Omental fat pad (tissue), 3 donors: ENCODE measurements at regions not wholly inside any gene's neighbourhood (a gene's known extent, or its start where the extent isn't known, plus 50 kb on each side); places are given as distances from the start of the nearest gene placed in this dataset.
A peak's percentile ranks its signal among the peaks of the same experiment; 100 is the strongest.
"Not testable (repeated sequence)": the region's sequence is repeated elsewhere in the genome, so short reads cannot be mapped to it uniquely, and the experiment has no call there.

Experiments used
- ATAC-seq: fragments of 150-250 bp; one replicate; pipeline ENCODE4 v1.9.1; 2016; ENCODE audit warnings: mild to moderate bottlenecking, moderate library complexity; ENCODE audit not compliant: low FRiP score
- DNase-seq: peaks from one replicate; pipeline ENCODE4 v3.0.0-alpha.2; 2019; ENCODE audit warnings: low spot score
- TF ChIP-seq, protein P1 (sequence below), 3 donors: fragments of 450-650 bp; IDR thresholded peaks; one replicate each; pipeline ENCODE4 v1.5.1; 2016 to 2017; ENCODE audit warnings: antibody characterized with exemption in 3 of 3, mild to moderate bottlenecking in 3 of 3, moderate library complexity in 2 of 3

DNA sequence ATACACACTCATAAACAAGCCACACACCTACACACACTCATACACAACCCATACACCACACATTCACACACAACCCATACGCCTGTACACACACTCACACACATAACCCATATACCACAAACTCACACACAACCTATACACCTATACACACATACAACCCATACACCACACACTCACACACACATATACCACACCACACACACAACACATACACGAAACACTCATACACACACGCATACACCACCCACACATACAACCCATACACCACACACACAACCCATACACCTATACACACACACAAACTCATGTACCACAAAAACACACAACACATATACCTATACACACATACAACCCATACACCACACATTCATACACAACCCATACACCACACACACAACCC, 164.3 kb downstream of the TMEM121 start:
- TF ChIP-seq, protein P1, sequence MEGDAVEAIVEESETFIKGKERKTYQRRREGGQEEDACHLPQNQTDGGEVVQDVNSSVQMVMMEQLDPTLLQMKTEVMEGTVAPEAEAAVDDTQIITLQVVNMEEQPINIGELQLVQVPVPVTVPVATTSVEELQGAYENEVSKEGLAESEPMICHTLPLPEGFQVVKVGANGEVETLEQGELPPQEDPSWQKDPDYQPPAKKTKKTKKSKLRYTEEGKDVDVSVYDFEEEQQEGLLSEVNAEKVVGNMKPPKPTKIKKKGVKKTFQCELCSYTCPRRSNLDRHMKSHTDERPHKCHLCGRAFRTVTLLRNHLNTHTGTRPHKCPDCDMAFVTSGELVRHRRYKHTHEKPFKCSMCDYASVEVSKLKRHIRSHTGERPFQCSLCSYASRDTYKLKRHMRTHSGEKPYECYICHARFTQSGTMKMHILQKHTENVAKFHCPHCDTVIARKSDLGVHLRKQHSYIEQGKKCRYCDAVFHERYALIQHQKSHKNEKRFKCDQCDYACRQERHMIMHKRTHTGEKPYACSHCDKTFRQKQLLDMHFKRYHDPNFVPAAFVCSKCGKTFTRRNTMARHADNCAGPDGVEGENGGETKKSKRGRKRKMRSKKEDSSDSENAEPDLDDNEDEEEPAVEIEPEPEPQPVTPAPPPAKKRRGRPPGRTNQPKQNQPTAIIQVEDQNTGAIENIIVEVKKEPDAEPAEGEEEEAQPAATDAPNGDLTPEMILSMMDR (IDR thresholded peaks at IDR 0.05): no peak
- DNase-seq (no peak), ATAC-seq (no peak)

DNA sequence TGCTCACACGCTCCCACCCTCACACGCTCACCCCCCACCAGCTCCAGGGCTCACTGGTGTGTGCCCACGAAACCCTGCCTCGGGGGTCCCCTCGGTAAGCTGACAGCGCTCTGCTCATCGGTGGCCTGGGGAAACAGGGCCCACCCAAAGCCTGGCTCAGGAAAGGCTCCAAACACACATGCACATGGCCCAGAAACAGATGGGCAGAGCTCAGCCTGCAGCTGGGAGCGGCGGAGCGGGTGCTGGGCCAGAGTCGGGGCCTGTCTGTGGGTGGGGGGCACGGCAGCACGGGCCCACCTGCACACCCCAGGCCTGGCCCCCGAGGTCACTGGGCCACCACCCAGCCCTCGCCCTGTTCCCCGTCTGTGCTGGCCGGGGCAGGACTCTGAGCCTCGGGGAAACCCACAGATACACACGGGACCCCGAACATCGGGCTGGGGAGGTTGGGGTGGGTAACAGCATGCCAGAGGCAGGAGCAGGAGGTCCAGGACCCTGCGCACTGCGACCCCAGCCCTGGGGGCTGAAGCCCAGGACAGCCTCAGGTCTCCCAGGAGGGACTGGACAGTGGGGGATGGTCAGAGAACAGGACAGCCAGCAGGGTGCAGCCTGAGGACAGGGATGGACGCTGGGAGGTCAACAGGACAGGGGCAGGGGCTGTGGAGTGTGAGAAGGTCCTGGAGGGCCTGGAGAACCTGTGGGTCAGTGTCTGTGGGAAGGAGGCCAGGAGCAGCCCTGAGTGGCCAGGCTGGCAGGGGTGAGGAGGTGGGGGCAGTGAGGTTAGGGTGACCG, 165.1 kb downstream of the TMEM121 start:
- not testable (repeated sequence) for ATAC-seq

DNA sequence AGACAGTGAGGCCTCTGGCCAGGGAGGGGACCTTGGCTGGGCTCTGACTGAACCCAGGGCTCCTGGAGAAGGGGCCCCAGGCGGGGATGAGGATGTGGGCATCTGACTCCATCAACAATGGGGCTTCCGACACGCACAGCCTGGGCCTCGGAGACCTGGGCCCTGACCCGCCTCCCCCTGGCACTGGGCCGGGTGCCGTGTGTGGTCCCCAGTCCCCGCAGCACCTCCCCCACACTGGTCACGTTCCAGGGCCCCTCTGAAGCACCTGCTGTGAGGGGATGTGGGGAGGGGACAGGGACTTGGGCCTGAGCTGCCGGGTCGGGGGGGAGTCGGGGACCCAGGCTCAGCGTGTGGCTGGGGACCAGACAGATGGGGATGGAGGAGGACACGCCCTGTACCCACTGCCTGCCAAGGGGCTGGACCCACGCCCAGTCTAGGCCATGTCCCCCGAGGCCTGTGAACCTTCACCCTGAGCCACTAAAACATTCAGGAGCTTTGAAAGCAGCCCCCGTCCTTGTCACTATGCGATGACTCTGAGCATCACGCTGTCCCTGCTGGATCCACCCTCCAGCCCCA, 165.8 kb downstream of the TMEM121 start:
- not testable (repeated sequence) for ATAC-seq, DNase-seq

More for the DNA sequence above, 165.1 kb downstream of the TMEM121 start:
- not testable (repeated sequence) for DNase-seq

DNA sequence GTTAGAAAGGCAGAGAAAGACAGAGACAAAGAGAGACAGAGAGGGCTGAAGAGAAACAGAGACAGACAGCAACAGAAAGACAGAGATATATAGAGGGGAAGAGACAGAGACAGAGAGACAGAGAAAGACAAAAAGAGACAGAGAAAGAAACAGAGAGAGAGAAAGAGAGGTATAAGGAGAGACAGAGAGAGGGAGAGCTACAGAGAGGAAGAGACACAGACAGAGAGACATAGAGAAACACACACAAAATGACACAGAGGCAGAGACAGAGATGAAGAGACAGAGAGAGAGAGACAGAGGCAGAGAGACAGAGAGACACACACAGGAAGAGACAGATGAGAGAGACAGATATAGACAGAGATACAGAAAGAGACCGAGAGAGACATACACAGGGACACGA, 168.6 kb downstream of the TMEM121 start:
- TF ChIP-seq, protein P1 (IDR thresholded peaks at IDR 0.05): no peak
- no peak for ATAC-seq
- no peak for DNase-seq

DNA sequence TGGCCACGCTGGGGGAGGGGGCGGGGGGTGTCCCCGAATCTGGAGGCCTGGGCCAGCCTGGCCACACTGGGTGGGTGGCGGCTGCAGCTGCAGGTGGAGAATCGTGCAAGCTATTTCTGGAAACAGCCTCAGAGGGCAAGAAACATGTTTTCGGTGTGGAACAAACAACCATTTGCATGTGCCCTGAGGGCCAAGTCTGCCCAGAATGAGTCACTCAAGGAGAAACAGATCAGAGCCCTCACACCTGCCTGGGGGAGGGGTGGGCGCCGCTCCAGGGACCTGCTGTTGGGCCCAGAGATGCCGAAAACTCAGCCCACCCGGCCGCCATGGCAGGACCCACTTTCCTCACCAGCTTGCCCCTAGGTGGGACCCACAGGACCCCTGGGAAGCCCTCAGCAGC, 170.0 kb downstream of the TMEM121 start:
- ATAC-seq, DNase-seq: not testable (repeated sequence)

DNA sequence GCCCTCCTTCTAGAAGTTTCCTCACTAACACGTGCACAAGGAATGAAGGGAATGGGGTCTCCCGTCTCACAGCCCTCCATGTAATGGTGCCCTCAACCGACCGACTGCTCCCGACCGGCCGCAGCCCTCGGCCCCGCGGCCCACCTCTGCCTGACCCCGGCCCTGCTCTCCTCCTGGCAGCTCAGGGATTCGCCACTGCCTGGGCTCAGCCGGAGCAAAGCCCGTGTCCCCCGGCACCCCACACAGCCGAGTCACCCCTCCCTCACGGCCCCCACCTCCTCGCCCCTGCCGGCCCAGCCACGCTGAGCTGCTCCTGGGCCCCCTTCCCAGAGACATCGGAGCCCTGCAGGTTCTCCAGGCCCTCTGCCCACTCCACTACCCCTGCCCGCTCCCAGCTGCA, 171.0 kb downstream of the TMEM121 start:
- ATAC-seq, DNase-seq: not testable (repeated sequence)

DNA sequence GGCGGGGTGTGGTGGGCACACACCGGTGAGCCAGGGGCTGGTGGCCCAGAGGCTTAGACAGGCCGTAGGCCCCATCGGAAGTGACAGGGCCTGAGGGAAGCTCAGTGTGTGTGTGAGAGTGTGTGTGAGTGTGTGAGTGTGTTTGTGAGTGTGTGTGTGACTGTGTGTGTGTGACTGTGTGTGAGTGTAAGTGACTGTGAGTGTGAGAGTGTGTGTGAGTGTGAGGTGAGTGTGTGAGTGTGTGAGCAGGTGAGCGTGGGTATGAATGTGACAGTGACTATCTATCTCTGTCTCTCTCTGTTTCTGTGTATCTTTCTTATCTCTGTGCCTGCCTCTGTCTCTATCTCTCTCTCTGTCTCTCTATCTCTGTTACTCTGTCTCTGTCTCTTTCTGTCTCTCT, 171.6 kb downstream of the TMEM121 start:
- ATAC-seq, DNase-seq: not testable (repeated sequence)

DNA sequence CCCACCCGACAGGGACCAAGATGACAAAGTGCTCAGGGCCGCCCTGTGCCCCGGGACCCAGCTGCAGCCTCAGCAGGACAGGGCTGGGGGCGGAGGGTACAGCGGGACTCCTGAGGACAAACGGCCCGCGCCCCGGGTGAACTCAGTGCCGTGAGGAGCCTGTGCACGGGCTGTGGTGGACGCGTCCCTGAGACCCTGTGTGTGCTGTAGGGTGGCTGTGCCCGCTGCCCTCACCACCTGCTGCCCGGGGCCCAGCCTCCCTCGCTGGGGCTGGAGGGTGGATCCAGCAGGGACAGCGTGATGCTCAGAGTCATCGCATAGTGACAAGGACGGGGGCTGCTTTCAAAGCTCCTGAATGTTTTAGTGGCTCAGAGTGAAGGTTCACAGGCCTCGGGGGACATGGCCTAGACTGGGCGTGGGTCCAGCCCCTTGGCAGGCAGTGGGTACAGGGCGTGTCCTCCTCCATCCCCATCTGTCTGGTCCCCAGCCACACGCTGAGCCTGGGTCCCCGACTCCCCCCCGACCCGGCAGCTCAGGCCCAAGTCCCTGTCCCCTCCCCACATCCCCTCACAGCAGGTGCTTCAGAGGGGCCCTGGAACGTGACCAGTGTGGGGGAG, 172.7 kb downstream of the TMEM121 start:
- not testable (repeated sequence) for DNase-seq
- ATAC-seq: peak; percentile 4

DNA sequence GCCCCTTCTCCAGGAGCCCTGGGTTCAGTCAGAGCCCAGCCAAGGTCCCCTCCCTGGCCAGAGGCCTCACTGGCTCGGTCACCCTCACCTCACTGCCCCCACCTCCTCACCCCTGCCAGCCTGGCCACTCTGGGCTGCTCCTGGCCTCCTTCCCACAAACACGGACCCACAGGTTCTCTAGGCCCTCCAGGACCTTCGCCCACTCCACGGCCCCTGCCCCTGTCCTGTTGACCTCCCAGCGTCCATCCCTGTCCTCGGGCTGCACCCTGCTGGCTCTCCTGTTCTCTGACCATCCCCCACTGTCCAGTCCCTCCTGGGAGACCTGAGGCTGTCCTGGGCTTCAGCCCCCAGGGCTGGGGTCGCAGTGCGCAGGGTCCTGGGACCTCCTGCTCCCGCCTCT, 173.3 kb downstream of the TMEM121 start:
- ATAC-seq, DNase-seq: not testable (repeated sequence)

DNA sequence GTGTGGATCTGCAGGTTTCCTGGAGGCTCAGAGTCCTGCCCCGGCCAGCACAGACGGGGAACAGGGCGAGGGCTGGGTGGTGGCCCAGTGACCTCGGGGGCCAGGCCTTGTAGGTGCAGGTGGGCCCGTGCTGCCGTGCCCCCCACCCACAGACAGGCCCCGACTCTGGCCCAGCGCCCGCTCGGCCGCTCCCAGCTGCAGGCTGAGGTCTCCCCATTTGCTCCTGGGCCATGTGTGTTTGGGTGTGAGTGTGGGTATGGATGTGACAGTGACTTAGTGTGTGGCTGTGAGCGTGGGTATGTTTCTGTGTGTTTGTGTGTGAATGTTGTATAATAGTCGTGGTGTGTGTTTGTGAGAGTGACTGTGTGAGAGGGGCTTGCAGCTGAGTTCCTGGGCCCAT, 173.8 kb downstream of the TMEM121 start:
- ATAC-seq: not testable (repeated sequence)

DNA sequence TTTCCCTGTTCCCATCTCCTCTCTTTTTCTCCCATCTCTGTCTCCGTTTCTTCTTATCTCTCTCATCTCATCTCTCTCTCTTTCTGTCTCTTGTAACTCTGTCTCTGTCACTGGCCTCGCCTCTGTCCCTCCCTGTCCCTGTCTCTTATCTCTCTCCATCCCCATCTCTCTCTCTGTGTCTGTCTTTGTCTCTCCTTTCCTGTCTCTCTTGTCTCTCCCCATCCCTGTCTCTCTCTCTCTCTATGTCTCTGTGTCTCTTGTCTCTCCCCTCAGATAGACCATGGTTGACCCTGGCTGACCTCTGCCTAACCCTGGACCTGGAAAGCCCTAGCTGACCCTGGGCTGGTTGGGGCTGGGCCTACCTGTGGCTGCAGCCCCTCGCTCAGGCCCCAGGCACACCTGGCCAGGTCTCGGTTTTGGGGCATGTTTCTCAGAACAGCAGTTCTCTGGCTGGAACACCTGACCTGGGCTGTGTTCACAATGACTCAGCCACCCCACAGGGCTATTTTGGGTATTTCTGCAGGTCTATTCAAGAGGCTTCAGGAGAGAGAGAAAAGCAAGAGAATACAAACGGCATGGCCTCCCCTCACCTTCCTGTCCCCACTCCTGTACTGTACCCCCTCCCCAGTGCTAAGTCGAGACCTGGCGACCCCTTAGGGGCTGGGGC, 174.4 kb downstream of the TMEM121 start:
- TF ChIP-seq, protein P1 (IDR thresholded peaks at IDR 0.05): no peak
- no peak for DNase-seq
- ATAC-seq: no peak

More for the DNA sequence above, 173.8 kb downstream of the TMEM121 start:
- peak; percentile 6 for DNase-seq
